ENCODE measurements at regions not wholly inside any gene's neighbourhood (a gene's known extent, or its start where the extent isn't known, plus 50 kb on each side); places are given as distances from the start of the nearest gene placed in this dataset.

DNA sequence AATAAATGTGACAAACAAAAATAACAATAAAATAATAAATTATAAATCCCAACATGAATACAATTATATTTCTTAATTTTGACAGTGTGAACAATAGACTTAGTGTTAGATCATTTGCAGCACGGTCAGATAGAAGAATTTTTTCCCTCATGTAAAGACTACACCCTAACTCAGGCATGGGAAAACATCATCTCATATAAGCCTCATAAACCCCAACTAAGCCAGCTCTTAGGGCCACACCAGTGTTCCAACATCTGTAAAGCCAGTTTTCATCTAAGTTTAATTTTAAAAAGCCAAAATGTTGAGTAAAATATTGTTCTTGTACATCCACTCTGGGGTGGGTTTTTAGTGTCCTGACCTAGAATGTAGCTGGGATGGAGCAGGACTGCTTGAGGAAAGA, 167.4 kb downstream of the QRSL1 start:
- TF ChIP-seq, protein P1, sequence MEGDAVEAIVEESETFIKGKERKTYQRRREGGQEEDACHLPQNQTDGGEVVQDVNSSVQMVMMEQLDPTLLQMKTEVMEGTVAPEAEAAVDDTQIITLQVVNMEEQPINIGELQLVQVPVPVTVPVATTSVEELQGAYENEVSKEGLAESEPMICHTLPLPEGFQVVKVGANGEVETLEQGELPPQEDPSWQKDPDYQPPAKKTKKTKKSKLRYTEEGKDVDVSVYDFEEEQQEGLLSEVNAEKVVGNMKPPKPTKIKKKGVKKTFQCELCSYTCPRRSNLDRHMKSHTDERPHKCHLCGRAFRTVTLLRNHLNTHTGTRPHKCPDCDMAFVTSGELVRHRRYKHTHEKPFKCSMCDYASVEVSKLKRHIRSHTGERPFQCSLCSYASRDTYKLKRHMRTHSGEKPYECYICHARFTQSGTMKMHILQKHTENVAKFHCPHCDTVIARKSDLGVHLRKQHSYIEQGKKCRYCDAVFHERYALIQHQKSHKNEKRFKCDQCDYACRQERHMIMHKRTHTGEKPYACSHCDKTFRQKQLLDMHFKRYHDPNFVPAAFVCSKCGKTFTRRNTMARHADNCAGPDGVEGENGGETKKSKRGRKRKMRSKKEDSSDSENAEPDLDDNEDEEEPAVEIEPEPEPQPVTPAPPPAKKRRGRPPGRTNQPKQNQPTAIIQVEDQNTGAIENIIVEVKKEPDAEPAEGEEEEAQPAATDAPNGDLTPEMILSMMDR (IDR thresholded peaks at IDR 0.05) = no peak
- no peak for TF ChIP-seq POLR2A (IDR thresholded peaks at IDR 0.05)

Data from lower leg skin (tissue), 3 donors.